ENCODE measurements at regions not wholly inside any gene's neighbourhood (a gene's known extent, or its start where the extent isn't known, plus 50 kb on each side); places are given as distances from the start of the nearest gene placed in this dataset.

DNA sequence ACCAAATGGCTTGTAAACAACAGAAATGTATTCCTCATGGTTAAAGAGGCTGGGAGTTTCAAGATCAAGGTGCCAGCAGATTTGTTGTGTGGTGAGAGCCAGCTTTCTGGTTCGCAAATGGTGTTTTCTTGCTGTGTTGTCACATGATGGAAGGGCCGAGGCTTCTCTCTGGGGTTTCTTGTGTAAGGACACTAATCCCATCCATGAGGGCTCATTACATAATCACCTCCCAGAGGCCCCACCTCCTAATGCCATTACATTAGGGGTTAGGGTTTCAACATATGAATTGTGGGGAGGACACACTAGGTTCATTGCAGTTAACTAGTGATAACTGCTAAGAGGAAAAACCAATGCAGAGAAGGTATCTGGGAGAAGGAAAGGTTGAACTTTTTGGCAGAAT is 103.5 kb upstream of the ENPEP start:
- H3K23me2 ChIP-seq (ENCODE audit: insufficient read length, low read depth, low read length, poor library complexity, severe bottlenecking): no peaks in the 10 kb centered on the region
- no peak overlapping the region for H3K23ac ChIP-seq (ENCODE audit: insufficient read length, low read depth, low read length)
- no peak overlapping the region for H3K4ac ChIP-seq (ENCODE audit: low read depth, low read length)
- H2BK20ac ChIP-seq (ENCODE audit: low read depth, low read length, poor library complexity, severe bottlenecking): no peak overlapping the region
- Mint-ChIP-seq H3K27ac (no peak overlapping the region), H3K4me1 (peaks cover 8 to 9% of the 10 kb centered on the region in 2 experiments), H3K9me3 (no peaks in the 10 kb centered on the region), H3K27me3 (ENCODE audit: low read depth) (0 out of 2 replicates have a peak, but pooled peaks cover 1% of the 10 kb centered on the region), H3K36me3 (ENCODE audit: insufficient read depth in 1 of 3, low read depth in 3 of 3) (no peaks in the 10 kb centered on the region), H3K4me3 (no peak overlapping the region)
- H3K27me3 ChIP-seq (ENCODE audit: insufficient read depth, low read length): no peaks in the 10 kb centered on the region
- H2BK15ac ChIP-seq (ENCODE audit: low read depth, low read length): no peak overlapping the region
- H3K79me2 ChIP-seq (ENCODE audit: insufficient read depth, low read length): no peaks in the 10 kb centered on the region
- no peaks in the 10 kb centered on the region for H3K79me1 ChIP-seq (ENCODE audit: insufficient read depth, low read depth, low read length, poor library complexity, severe bottlenecking)
- TF ChIP-seq, protein P1, sequence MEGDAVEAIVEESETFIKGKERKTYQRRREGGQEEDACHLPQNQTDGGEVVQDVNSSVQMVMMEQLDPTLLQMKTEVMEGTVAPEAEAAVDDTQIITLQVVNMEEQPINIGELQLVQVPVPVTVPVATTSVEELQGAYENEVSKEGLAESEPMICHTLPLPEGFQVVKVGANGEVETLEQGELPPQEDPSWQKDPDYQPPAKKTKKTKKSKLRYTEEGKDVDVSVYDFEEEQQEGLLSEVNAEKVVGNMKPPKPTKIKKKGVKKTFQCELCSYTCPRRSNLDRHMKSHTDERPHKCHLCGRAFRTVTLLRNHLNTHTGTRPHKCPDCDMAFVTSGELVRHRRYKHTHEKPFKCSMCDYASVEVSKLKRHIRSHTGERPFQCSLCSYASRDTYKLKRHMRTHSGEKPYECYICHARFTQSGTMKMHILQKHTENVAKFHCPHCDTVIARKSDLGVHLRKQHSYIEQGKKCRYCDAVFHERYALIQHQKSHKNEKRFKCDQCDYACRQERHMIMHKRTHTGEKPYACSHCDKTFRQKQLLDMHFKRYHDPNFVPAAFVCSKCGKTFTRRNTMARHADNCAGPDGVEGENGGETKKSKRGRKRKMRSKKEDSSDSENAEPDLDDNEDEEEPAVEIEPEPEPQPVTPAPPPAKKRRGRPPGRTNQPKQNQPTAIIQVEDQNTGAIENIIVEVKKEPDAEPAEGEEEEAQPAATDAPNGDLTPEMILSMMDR (conservative IDR thresholded peaks at IDR 0.05): no peak
- no peak overlapping the region for H2AK5ac ChIP-seq (ENCODE audit: insufficient read length, low read length)
- no peak overlapping the region for H2BK5ac ChIP-seq (ENCODE audit: insufficient read length, low read length)
- H3K9ac ChIP-seq (ENCODE audit: extremely low read depth, insufficient read length, low read length): no peak overlapping the region
- H3K56ac ChIP-seq (ENCODE audit: insufficient read length, low read depth, low read length): no peak overlapping the region
- no peak overlapping the region for H3K27ac ChIP-seq (ENCODE audit: insufficient read length, low read depth, low read length)
- H3K9me3 ChIP-seq (ENCODE audit: control insufficient read depth, low read depth, low read length): no peaks in the 10 kb centered on the region
- no peak overlapping the region for H4K8ac ChIP-seq (replicated peaks; ENCODE audit: insufficient read length, low read depth, low read length)
- H4K20me1 ChIP-seq (ENCODE audit: control insufficient read depth, insufficient read depth, insufficient read length): no peaks in the 10 kb centered on the region
- H3T11ph ChIP-seq (ENCODE audit: low read length): no peak overlapping the region
- H3K18ac ChIP-seq (ENCODE audit: insufficient read length, low read depth, low read length): no peak overlapping the region
- WGBS (ENCODE audit: extremely low coverage, insufficient read length, low lambda C conversion rate): no CpG with 5 or more reads among the region's 2 CpGs
- H3K4me1 ChIP-seq (ENCODE audit: insufficient read depth, low read length): no peaks in the 10 kb centered on the region
- no peak overlapping the region for H2BK120ac ChIP-seq (ENCODE audit: low read depth, low read length, poor library complexity, severe bottlenecking)
- no peak for DNase-seq
- H3K14ac ChIP-seq (ENCODE audit: insufficient read depth, low read length): no peak overlapping the region
- H2AFZ ChIP-seq (ENCODE audit: low read length): no peak overlapping the region
- no peak overlapping the region for H4K91ac ChIP-seq (ENCODE audit: insufficient read length, low read depth, low read length)
- no peak overlapping the region for H2BK12ac ChIP-seq (ENCODE audit: insufficient read length, low read depth, low read length)
- no peak overlapping the region for H3K4me2 ChIP-seq (ENCODE audit: insufficient read depth, insufficient read length, low read length)
- H4K5ac ChIP-seq (ENCODE audit: insufficient read length, low read depth, low read length): no peak overlapping the region

Measured in H9 (cell line).